Stimulated activated naive CD4-positive, alpha-beta T cell (primary cell): ENCODE measurements at regions not wholly inside any gene's neighbourhood (a gene's known extent, or its start where the extent isn't known, plus 50 kb on each side); places are given as distances from the start of the nearest gene placed in this dataset.
"Not testable (repeated sequence)": the region's sequence is repeated elsewhere in the genome, so short reads cannot be mapped to it uniquely, and the experiment has no call there.

ENCODE experiments used
- DNase-seq, 6 experiments: peaks; one replicate each; lab custom pipeline; 2025; lab: John Stamatoyannopoulos, UW

DNA sequence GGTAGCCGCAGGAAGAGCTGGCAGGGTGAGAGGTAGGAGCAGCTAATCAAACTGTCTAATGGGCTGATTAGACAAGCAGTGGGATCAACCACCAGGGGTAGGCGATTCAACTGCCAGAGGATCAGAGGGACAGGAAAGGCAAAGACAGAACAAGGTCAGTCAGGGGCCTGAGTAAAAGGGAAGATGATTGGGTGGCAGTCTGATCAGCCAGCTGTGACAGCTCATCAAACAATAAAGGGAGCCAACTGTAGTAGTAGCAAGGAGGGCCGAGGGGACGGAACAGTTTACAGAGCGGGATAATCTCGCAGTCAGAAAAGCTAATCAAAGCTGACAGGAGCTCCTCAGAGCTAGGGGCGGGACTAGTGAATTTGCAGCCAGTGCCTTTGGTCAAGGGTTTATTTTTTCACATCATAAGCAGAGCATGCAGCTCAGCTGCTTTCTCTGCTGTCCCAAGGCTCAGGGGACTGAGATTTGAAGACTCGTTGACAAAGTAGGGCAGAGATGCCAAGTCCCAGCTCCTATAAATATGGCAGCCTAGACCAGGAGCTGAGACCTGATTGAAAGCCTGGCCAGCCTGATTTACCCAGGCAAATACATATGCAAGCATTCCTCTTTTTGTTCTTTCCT lies 418.2 kb downstream of the GABRG2 start:
- DNase-seq = no peak

DNA sequence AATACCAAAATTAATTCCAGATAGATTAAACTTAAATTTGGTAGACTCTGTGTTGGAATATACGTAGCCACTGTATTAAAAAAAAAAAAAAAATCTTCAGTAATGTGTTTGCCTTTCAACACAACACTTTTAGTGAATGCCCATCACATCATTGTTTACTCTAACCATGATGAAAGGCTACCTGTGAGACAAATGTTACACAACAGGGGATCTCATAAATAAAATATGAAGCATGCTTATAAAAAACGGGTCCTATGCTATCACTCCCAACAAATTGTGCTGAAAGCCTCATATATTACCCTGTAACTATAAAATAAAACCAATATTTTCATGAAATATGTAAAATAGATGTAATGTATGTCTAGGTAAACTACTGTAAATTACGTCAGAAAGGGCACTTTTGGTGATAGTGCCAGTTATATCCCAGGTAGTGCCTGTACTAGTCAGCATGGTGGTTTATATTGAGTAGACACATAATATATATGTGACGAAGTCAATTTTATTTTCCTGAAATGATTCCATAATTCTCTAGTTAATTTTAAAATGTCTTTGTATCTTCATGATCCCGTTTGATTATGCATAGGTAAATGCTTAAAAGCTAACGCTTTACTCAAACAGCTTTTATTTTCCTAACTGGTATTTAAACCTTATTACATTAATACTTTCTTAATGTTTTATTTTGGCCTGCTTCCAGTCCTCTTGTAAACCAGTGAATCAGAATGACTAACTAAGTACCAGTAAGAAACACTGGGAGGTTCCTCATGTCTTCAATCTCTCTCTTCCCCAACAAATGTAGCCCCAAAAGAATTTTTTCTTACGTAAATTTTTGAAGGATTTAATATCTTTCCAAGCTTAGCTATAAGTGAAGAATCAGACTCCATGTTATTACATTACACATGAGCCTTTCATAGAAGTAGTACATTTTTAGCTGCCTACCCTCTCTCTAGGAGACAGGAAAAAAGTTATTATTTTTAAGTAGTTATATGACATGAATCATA lies 420.3 kb downstream of the GABRG2 start:
- no peak for DNase-seq

DNA sequence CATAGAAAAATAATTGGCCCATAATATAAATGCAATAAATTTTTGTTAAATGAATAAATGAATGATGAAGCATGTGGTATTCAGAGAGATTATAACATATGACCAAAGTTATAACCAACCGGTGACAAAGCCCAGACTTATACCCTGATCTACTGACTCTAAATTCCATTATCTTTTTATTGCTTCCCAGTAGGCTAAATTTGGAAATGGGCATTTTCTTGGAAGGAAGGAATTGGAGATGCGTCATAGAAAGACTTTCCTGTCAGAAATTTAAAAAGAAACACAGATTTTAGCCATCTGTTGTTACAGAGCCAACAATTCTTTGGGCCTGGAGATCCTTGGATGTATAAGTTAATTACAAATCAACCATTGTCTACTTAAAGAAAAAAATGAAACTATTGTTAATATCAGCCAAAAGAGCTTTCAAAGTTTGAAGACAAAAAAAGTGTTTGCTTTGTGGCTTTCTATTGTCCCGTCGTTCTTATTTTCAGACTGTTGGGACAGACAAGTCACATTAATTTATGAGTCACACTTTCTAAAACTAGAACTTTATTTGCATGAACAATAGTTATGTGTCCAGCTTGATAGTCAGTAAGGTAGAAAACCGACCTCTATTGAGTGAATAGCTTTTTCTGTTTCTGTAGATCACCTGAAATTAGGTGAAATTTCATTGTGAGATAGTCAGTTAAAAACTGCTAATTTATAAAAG lies 428.7 kb downstream of the GABRG2 start:
- no peak for DNase-seq

DNA sequence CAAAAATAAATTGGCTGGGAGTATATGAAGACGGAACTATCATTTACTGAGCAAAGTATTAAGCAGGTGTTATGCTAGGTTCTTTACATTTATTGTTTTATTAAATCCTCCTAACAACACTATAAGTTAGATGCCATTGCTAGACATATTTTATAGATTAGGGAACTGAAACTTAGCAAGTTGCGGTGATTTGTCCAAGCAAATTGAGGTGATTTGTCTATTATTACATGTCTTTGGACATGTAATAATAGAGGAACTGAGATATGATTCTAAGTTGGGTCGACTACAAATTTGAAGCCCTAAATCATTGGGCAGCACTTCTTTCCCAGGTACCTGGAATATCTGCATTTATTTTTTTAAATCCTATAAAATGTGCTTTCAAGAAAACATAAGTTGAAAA lies 429.9 kb downstream of the GABRG2 start:
- no peak for DNase-seq

DNA sequence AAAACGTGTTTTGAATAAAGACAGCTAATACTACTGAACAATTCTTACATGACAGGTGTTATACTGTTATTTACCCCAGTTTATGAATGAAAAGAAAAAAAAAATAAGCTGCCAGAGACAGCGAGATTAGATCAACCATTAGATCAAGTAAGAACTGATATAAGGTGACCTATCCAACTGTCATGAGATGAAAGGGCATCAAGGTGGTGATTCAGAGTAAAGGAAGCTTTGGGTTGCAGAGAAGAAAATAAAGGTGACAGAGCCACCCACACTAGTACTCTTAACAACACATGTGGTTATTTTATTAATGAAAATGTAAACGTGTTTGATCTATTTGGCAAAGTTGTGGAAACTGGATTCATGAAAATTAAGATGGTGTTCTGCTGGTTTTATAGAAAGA lies 435.2 kb downstream of the GABRG2 start:
- DNase-seq = no peak

DNA sequence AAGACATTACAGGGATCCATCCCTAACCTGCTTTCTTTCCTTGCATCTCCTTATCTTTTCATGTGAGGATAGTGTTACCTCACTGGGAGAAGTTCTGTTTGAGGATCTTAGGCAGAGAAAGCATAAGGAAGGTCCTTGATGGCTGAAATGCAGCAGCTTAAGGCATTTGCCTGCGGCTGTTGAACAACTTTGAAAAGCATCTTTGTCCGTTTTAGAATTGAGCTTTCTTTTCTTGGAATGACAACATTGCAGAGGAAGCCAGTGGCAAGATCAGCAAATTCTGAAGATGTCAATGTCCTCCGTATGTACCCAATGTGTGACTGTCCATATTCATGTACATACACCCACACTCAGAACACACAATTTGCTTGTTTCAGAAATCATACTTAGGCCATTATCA lies 436.2 kb downstream of the GABRG2 start:
- no peak for DNase-seq

DNA sequence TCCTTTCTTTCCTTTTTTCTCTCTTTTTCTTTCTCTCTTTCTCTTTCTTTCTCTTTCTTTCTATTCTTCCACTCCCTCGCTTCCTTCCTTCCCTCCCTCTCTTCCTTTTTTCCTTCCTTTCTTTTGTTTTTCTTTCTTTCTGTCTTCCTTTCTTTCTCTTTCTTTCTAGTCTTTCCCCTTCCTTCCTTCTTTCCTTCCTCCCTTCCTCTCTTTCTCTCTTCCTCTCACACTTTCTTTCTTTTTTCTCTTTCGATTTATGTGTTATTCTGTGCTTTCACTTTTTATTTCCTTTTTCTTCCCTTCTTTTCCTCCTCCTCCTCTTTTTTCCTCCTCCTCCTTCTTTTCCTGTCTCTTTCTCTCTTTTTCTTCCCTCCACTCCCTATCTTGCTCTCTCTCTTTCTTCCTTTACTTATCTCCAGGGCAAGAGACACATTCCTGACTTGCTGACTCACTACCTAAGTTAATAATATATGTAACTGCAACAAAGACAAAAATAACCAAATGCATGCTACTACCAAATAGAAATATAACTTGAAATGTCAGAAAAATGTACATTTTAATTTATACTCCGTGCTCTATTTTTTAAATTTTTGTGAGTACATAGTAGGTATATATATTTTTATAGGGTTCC lies 445.5 kb downstream of the GABRG2 start:
- DNase-seq = no peak

DNA sequence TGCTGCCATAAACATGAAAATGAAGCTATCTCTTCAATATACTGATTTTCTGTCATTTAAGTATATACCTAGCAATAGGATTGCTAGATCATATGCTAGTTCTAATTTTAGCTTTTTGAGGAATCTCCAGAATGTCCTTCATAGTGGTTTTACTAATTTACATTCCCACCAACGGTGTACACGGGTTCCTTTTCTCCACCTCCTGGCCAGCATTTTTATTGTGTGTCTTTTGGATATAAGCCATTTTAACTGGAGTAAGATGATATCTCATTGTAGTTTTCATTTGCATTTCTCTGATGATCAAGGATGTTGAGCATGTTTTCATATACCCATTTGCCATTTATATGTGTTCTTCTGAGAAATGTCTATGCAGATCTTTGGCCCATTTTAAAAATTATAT lies 446.5 kb downstream of the GABRG2 start:
- DNase-seq = no peak

DNA sequence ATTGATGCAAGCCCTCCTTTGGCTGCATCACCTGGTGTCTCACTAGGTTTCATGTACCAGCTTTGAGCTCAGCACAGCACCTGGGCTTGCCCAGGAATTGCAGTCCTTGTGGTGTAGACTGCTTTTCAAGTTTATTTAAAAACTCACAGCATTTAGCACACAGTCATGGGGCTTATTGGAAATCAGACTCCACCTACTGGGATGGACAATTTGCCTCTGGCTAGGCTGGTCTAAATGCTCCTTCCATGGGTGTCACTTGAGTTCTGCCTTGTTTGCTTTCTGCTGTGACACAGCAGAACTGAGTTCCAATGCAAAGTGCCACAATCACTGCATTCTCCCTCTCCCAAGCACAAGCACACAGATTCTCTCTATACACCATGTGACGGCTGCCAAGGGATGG lies 453.3 kb downstream of the GABRG2 start:
- no peak for DNase-seq

DNA sequence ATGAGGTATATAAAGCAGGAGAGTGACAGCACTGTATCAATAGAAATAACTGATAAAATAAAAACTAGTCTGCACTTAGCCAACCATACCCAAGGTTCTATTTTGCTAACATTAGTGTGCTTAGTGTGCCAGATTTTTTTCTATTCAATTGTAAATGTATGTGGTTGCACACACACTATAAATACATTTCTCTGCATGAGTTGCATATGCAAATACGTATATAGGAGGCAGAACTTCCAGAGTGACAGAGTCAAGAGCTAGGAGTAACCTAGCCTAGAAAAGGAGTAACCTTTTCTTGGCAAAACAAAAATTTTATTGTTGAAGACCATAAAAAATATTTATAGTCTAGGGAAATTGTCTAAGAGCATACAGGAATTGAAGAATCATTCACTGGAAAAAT lies 461.6 kb downstream of the GABRG2 start:
- no peak for DNase-seq

DNA sequence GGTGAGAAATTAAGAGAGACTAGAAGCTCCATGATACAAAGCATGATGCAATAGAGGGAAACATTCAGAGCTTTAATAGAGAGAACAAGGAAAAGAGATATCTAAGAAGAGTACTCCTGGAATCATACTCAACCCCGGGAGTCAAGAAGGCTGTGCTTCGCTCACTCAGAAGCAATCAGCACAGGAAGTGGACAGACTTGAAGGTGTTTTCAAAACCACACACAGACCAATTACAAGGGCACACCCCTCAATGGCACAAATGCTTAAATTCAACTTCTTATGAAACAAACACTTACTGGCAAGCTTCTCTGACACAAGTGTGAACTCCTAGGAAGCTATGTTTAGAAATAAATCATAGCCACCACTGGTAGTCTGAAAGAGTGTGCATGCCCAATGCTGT lies 462.3 kb downstream of the GABRG2 start:
- no peak for DNase-seq

DNA sequence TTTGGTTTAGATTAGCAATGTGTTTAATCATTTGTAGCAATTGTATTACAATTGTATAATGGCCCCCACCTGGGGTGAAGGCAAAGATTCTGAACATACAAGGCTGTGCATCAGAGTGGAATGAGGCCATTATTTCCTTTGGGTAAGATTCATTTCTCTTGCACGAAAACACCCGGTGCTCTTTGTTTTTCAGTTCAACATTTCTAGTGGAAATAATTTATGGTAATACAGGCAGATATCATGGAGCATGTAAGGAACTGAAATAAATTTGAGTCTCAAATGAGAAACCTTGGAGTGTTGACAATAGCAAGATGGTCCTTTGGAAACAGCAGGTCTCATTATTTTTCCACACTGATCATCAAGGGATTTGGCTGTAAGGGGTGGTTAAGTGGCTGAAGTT lies 475.9 kb downstream of the GABRG2 start:
- DNase-seq = no peak

DNA sequence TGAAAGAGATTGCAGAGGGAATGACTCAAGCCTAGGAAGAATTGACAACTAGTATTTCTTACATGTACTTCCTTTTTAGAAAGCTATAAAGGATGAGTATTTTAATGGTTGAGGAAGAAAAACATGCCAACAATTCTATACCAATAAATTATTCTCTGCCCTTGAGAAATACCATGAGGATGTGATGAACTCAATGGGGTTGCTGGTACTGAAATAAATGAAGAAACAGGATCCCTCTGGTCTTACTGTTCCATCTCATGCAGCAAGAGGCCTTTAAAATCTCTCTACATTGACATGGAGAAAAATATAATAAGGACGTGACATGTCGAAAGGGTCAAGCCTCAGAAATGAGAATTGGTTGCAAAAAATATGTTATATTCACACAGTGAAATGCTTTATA lies 477.3 kb downstream of the GABRG2 start:
- DNase-seq = no peak

DNA sequence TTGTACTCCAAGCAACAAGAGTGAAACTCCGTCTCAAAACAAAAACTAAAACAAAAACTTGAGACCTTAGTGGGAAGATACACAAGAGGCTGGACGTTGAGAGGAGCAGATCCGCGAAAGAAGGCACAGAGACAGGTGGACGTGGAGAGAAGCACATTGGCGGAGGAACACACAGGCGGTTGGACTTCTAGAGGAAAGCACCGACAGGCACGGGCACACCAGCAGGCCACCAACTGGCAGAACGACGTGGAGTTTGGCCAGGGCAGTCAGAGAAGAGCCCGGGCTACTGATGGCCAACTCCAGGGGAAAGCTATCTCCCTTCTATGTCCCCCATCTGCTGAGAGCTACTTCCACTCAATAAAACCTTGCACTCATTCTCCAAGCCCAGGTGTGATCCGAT lies 482.7 kb downstream of the GABRG2 start:
- no peak for DNase-seq

DNA sequence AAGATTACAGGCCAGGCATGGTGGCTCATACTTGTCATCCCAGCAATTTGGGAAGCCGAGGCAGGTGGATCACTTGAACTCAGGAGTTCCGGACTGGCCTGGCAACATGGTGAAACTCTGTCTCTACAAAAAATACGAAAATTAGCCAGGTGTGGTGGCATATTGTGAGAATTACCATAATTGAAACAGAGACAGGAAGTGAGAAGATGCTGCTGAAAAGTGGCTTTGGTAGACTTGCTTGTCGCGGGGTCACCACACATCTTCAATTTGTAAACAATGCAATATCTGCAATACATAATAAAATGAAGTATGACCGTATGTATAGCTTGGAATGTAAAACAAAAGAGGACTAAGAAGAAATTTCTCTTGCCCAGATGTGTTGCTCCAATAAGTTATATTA lies 490.5 kb downstream of the GABRG2 start:
- no peak for DNase-seq

DNA sequence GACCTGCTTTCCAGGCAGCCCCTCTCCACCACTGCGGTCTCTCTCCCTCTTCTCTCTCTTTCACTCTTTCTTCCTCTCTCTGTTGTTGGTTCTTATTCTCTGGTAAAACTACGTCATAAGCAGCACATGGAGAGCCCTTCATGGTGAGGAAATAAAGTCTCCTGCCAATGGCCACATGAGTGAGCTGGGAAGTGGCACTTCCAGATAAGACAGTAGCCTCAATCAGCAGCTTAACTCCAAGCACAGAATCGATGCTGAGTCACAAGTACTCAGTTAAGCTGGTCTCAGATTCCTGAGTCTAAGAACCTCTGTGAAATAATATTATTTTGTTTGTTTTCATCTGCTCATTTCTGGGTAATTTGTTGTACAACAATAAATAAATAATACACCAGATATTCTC lies 500.1 kb downstream of the GABRG2 start:
- DNase-seq = no peak

DNA sequence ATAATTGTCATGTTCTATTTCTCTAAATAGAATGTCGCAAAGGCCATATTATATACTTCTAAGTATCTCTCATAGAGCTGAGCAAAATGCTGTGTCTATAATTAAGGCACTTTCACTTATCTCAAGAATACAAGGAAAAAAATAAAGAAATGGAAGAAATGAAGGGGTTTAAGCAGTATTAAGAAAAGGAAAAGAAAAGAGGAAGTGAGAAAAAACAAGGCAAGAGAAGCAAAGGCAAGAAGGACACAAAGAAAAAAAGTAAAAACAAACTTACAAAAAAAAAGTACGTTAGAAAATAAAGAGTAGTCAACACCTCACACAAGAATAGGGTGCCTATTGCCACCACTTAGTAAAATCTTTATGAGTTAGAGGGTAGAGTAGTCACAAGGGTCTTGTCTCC lies 506.2 kb downstream of the GABRG2 start:
- no peak for DNase-seq

DNA sequence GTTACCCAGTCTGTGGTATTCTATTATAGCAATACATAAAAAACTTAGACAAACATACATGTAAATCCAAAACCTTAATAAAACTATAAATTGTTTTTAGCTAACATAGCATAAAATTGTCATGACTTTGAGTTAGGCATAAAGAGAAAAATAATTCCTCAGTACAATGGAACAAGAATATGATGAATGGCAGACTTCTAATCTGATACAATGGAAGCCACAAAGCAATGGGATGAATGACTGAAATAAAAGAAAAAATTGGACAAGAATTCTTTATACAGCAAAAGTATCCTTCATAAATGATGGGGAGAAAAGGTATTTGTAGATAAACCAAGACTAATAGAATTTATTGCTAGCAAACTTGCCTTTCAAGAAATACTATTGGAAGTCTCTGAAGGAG lies 524.2 kb downstream of the GABRG2 start:
- DNase-seq = no peak

DNA sequence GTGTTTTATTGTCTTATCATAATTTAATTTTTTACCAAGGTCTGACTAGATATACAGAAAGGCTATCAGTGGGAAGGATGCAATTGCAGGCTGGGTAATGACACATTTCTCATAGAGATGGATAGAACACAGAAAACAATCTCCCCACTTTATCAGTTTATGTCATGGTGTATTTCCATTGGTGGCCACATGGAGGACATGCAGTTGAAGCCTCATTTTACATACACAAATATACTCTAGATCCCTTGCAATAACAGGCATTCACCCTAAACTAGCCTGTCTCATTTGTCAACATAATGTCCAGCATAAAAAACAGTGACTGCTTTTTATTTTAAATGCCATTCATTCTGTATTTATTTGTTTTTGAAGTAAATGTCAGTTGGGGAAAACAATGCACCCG lies 526.3 kb downstream of the GABRG2 start:
- DNase-seq = no peak

DNA sequence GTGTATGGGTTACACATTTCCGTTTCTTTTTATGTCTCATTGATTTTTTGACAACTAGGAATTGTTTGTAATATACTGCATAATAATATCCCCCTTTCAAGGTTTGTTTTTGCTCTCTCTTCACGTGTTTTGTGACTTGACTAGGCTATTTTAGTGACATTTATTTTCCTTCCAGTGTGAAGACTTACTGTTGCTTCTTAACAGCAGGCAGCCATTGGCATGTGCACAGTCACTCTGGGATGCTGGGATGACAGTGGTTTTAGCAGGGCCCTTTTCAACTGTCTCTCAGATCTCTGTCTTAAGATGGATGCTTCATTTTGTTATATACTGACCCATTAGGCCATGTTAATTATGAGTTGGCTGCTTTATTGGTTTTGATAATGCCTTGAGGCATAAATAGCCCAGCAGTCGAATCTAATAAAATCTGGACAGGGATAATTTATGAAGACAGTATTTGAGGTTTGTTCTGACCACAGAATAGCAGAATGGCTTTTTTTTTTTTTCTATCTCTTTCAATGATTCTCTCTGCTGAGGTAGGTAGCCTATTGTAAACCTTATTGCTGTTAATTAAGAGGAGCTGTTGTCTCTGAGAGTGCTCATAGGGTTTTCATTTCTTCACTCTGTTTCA lies 536.0 kb downstream of the GABRG2 start:
- no peak for DNase-seq

DNA sequence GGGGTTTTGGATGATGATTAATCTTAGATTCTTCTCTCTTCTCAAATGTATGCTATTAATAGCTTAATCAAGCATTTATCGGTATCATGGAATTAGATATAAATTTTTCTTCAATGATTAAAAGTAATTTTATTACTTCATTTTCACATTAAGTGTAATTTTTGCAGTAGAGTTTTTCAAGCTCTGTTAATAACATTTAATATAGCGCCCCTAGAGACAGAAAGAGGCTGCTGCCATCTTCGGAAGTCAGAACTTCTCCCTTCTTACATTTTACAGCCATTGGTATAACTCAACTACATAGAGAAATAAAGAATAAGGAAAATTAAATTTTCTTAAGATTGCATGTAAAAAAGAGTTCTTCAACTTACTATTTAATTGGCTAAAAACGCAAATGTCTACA lies 540.3 kb downstream of the GABRG2 start:
- no peak for DNase-seq

DNA sequence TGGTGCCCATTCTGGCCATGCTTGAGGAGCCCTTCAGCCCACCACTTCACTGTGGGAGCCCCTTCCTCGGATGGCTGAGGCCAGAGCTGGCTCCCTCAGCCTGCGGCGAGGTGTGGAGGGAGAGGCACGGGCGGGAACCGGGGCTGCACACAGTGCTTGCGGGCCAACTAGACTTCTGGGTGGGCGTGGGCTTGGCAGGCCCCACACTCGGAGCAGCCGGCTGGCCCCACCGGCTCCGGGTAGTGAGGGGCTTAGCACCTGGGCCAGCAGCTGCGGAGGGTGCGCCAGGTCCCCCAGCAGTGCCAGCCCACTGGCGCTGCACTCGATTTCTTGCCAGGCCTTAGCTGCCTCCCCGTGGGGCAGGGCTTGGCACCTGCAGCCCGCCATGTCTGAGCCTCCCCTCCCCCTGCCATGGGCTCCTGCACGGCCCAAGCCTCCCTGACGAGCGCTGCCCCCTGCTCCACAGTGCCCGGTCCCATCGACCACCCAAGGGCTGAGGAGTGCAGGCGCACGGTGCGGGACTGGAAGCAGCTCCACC lies 554.2 kb downstream of the GABRG2 start:
- not testable (repeated sequence) for DNase-seq
